HG02763 (cell line): ENCODE measurements at regions not wholly inside any gene's neighbourhood (a gene's known extent, or its start where the extent isn't known, plus 50 kb on each side); places are given as distances from the start of the nearest gene placed in this dataset.

Experiments used
- ATAC-seq: cut with Tn5 transposase; IDR thresholded peaks from one replicate; pipeline ENCODE4 v1.9.1; 2021; ENCODE audit warnings: mild to moderate bottlenecking, moderate library complexity; ENCODE audit not compliant: unreplicated experiment

GRCh38 chr1:57683037-57683942 is 259.4 kb upstream of the DAB1 start:
- ATAC-seq: no peak

DNA sequence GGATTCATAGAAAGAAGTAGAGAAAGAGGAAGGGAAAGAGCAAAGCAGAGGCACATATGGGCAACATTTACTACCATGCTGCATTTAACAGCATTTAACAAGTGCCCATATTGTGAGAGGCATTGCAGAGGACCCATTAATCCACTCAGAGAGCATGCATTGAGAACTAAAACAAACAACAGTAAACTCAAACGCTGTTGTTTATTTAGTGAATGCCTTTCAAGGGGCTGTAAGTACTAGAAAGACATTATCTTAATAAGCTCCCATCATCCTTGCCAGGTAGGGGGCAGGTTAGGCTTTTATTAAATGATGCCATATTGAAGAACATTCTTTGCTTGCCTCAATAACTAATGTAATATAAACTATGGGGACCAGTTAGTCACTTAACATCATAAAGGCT is 254.3 kb upstream of the DAB1 start:
- ATAC-seq: no peak

DNA sequence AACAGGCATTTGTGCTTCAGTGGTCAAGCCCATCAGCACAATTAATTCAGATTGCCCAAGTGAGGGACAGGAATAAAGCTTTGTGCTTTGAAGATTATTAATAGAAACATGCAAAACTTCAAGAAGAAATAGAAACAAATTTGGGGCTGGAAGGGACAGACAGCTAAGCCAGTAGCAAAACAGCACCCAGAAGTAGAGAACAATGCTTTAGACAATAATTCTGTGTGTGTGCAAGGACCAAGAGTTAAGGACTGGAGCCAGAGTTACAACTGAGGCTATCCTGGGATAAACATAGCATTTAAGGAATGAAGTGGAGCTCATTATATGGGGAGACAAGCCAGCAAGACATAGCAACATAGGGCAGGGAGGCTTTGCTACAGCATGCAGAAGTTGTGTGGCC is 251.9 kb upstream of the DAB1 start:
- ATAC-seq: no peak

DNA sequence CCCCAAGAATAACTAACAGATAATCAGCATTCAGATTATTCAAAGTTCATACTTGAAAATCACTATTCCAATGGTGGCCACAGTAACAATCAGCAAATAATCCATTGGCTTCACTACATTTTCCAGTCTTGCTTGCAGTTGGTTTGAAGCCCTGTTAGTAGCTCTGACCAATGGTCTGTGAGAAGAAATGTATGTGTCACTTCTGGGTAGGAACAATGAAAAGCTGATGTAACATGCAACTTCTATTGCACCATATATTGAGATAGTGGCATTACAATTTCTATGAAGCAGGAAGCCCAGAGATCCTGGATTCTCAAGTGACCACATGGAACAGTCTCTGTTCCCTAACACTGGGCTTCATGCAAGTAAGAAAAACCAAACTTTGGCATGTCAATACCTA is 250.9 kb upstream of the DAB1 start:
- no peak for ATAC-seq

- no peak for ATAC-seq
These were observed 248.7 kb upstream of the DAB1 start for GRCh38 chr1:57672346-57673140.

GRCh38 chr1:57671750-57672149 is 247.9 kb upstream of the DAB1 start:
- no peak for ATAC-seq

DNA sequence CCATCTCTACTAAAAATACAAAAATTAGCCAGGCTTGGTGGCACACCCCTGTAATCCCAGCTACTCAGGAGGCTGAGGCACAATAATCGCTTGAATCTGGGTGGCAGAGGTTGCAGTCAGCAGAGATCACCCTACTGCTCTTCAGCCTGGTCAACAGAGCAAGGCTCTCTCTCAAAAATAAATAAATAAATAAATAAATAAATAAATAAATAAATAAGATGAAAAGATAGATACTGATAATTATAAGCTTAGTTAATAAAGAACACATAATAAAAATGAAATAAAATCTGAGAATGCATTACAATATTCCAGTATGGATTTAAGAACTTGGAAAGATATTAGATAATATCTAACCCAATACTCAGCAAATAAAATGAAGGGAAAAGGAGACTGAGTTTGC is 235.9 kb upstream of the DAB1 start:
- ATAC-seq: no peak

DNA sequence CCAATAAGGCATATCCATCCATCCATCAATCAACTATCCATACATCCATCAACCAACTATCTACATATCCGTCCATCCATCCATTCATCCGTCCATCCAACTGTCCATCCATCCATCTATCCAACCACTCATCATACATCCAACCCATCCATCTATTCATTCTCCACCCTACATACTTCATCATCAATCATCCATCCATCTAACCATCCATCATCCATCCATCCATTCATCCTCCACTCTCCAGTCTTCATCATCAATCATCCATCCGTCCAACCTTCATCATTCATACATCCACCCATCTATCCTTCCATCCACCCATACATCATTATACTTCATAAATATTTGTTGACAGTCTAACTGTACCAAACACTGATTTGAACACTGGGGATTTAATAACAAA is 231.3 kb upstream of the DAB1 start:
- ATAC-seq: no peak

- no peak for ATAC-seq
These were observed 220.8 kb upstream of the DAB1 start for GRCh38 chr1:57644667-57645066.

DNA sequence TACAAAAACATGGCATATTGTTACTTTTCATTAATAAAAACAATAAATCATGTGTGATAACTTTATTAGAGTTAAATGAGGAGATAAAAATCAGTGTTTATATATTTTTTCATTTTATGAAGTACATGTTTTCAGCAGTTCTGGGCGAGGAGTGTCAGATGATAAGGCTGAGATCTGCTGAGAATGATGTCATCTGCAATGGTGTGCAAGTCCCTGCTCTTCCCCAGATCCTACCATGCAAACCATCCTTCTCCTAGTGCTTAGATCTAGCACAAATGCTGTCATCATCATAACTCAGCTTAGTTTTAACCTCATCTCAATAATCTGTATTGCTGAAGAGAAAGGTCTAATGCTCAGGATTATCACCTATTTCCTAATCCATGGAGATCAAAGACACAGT is 214.4 kb upstream of the DAB1 start:
- ATAC-seq: no peak

- ATAC-seq: no peak
These were observed 213.3 kb upstream of the DAB1 start for GRCh38 chr1:57637155-57637554.

DNA sequence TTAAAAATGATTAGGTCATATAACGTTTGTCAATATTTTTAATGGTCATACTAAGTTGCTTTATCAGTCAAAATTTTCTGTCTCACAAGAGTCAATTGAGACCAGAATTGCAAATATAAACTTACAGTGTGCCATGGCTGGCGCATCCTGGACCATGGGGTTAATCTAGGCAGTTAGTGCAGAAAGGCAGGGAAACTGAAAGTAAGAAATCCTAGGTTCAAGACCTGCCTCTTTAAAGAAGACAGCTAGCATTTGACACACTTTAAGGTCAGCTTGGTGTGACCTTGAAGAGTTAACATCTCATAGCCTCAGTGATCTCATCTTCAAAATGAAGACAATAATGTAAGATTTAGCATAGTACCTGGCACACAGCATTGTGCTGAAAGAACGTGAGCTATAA is 210.0 kb upstream of the DAB1 start:
- no peak for ATAC-seq

DNA sequence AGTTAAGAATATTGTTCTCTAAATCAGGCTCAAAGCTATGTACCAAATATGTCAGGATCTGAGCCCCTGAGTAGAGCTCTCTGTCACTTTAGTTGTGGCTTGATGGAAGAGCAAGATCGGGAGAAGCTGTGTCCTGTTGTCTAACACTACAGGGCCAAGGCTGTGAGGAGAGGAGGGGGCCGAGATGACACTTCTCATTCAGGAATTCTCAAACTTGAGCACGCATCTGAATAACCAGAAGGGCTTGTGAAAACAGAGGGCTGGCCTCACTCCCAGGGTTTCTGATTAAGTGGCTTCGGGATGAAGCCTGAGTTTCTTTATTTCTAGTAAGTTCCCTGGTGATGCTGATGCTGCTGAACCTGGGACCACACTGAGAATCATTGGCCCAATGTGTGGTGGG is 209.2 kb upstream of the DAB1 start:
- ATAC-seq: no peak

DNA sequence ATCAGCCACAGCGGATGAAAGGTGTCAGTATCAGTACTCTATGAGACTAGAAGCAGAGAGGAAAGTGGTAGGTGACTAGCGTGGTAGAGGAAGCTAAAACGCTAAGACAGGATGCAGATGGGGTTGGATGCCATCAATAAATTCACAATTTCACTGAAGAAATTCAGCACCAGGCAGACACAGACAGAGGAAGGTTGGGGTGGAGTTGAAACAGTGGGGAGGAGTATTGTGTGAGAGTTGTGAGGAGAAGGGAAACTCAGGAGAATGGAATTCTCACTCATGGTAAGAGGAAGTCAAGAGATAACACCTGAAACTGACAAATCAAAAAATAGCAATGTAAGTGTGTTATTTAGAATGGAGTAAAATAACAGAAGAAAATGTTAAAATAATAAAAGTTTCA is 208.5 kb upstream of the DAB1 start:
- ATAC-seq: no peak

GRCh38 chr1:57627612-57628011 is 203.8 kb upstream of the DAB1 start:
- ATAC-seq: no peak

DNA sequence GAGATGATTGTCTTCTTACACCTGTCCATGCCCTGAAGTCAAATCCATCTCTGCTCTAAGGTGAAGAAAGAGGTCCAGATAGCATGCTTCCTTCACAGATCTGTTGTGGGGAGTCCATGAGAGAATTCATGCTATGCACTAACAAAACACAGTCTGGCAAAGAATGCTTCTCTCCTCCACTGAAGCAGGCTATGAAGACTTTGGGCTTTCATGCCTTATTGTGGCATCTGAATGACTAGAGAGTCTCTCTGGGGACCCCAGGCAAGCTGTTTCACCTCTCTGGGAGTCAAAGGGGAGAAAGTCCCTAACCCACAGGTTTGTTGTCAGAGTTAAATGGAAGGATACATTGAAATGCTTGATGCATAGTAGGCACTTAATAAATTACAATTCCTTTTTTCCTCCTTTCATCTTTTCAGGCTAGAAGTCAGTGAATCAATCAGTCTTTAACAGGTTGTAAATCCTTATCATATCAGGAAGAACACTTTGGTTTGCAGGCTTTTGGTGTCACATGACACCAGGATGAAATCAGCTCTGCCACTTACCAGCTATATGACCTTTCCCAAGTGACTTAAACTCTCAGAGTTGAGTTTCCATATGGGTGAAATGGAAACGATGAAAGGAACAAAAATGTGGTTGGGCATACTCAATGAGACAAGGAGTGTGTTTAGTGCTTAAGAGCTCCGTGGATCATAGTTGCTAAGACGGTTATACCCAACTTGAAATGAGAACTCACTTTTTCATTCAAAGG is 200.1 kb upstream of the DAB1 start:
- no peak for ATAC-seq

- ATAC-seq: no peak
These were observed 199.4 kb upstream of the DAB1 start for GRCh38 chr1:57623039-57623790.

DNA sequence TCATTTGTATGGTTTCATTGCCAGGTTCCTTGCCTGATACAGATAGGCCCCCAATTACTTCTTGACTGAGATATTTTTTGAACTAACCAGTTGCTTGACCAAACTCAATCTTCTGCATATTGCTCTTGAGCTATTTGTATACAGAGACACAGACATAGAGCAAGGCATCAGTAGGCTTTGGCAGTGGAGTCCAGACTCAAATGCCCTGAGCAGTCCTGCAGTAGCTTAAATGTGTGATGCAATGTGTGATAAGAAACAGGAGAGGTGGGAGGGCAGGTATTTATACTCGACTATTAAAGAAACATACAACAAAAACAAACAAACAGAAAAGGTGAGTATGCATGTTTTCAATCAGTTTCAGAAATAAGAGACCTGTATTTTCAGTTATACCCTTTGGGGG is 197.9 kb upstream of the DAB1 start:
- no peak for ATAC-seq

DNA sequence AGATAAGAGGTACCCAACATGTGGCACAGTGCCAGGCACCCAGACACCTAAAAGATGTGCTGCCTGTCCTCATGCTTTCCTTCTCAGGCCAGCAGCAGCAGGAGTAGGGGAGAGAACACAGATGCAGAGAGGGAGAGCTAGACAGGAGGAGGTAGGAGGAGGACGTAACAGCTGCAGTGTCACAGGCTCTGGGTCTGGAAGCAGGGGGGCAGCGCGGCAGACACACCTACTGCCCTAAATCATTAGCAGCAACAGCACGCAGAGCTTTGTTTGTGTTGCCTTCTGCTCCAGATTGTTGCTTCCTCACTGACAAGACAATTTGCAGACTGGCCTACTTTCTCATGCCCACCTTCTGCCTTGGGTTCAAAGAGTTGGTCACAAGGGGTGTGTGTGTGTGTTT is 196.7 kb upstream of the DAB1 start:
- ATAC-seq: no peak

- ATAC-seq: no peak
These were observed 193.1 kb upstream of the DAB1 start for GRCh38 chr1:57616921-57617320.

GRCh38 chr1:57615956-57616355 is 192.1 kb upstream of the DAB1 start:
- no peak for ATAC-seq
